HCT116 (cell line): ENCODE measurements at regions not wholly inside any gene's neighbourhood (a gene's known extent, or its start where the extent isn't known, plus 50 kb on each side); places are given as distances from the start of the nearest gene placed in this dataset.

Experiments
- CEBPB ChIP-seq: IDR thresholded peaks from 2 replicates; pipeline ENCODE4 v1.6.1; 2012; ENCODE audit warnings: low read depth
- CTCF ChIP-seq, 3 experiments: fragments of 200-600 bp in 1 of 3; sonication (generic) in 1 of 3; IDR thresholded peaks in 2 of 3; conservative IDR thresholded peaks in 1 of 3; 2 replicates each; pipeline ENCODE4 v1.5.1; 2012 to 2017; ENCODE audit warnings: low read depth in 2 of 3, low read length in 2 of 3, antibody characterized with exemption in 1 of 3, borderline replicate concordance in 1 of 3, control low read depth in 1 of 3, mild to moderate bottlenecking in 1 of 3, mixed read lengths in 1 of 3, mixed run types in 1 of 3, moderate library complexity in 1 of 3; ENCODE audit not compliant: insufficient read depth in 1 of 3
- EZH2 ChIP-seq: fragments of 200-600 bp; sonication (generic); IDR thresholded peaks from 2 replicates; pipeline ENCODE4 v1.6.1; 2017; ENCODE audit warnings: antibody characterized with exemption, mixed run types
- JUND ChIP-seq: IDR thresholded peaks from 2 replicates; pipeline ENCODE4 v1.6.1; 2012
- POLR2A ChIP-seq: IDR thresholded peaks from 2 replicates; pipeline ENCODE4 v1.7.0; 2011; ENCODE audit warnings: borderline replicate concordance; ENCODE audit not compliant: insufficient read depth, insufficient read length; ENCODE audit errors: extremely low read depth
- POLR2AphosphoS5 ChIP-seq: IDR thresholded peaks from 2 replicates; pipeline ENCODE4 v1.6.1; 2011; ENCODE audit warnings: mild to moderate bottlenecking, low read depth, low read length, moderate library complexity
- RAD21 ChIP-seq: IDR thresholded peaks from 2 replicates; pipeline ENCODE4 v1.6.1; 2012; ENCODE audit warnings: low read depth, mild to moderate bottlenecking
- SP1 ChIP-seq: IDR thresholded peaks from 2 replicates; pipeline ENCODE4 v1.6.1; 2012; ENCODE audit warnings: low read depth
- TF ChIP-seq, protein P1 (sequence below): IDR thresholded peaks from 2 replicates; pipeline ENCODE4 v1.6.1; 2012

DNA sequence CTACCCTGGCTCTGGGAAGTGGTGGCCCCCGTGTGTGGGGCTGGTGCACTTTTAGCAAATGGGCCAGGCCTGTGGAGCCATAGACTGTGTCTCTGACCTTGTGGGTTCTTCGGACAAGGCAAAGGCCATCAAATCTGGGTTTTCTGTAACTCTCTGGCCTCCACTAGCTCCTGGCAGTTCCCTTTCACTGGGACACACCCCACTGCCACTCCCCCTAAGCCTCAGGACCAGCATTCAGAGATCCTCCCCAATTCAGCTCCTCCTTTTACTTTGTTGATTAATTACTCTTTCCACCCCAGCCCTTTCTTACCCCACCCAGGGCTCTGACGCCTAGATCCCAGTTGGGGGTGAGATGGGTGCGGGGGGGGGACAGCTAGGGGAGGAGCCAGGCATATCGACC is 53.9 kb upstream of the IRX3 start:
- TF ChIP-seq CEBPB (no peak), CTCF (IDR thresholded peaks at IDR 0.05 in 2 of 3, conservative IDR thresholded peaks at IDR 0.05 in 1 of 3; ENCODE audit: borderline replicate concordance in 1 of 3, insufficient read depth in 1 of 3, low read depth in 2 of 3, low read length in 2 of 3) (no peak), POLR2AphosphoS5 (no peak), SP1 (no peak), POLR2A (no peak), RAD21 (no peak), EZH2 (no peak), JUND (no peak)
- TF ChIP-seq, protein P1, sequence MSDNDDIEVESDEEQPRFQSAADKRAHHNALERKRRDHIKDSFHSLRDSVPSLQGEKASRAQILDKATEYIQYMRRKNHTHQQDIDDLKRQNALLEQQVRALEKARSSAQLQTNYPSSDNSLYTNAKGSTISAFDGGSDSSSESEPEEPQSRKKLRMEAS = no peak
